ENCODE measurements at regions not wholly inside any gene's neighbourhood (a gene's known extent, or its start where the extent isn't known, plus 50 kb on each side); places are given as distances from the start of the nearest gene placed in this dataset.

GRCh38 chr12:98173773-98174427 lies 341.5 kb upstream of the TMPO start:
- no peaks in the 10 kb centered on the region for H3K36me3 ChIP-seq
- TF ChIP-seq CTCF (IDR thresholded peaks at IDR 0.05) = no peak
- H3K9me3 ChIP-seq = no peaks in the 10 kb centered on the region
- no peak overlapping the region for H3K4me3 ChIP-seq
- no peak overlapping the region for H3K27ac ChIP-seq
- DNase-seq = no peak
- no peaks in the 10 kb centered on the region for H3K4me1 ChIP-seq
- H3K27me3 ChIP-seq = no peaks in the 10 kb centered on the region
- intact Hi-C loops (cut with DNase I; ENCODE audit: low total_unique reads) = no loop called here

- no peak for DNase-seq
- intact Hi-C loops (cut with DNase I; ENCODE audit: low total_unique reads) = no loop called here
- Histone ChIP-seq H3K27ac (no peak overlapping the region), H3K4me3 (no peak overlapping the region), H3K4me1 (no peaks in the 10 kb centered on the region), H3K27me3 (no peaks in the 10 kb centered on the region), H3K36me3 (no peaks in the 10 kb centered on the region), H3K9me3 (no peaks in the 10 kb centered on the region)
- no peak for TF ChIP-seq CTCF (IDR thresholded peaks at IDR 0.05)
These were observed 341.0 kb upstream of the TMPO start for GRCh38 chr12:98174428-98174809.

- Histone ChIP-seq H3K9me3 (no peaks in the 10 kb centered on the region), H3K27ac (no peak overlapping the region), H3K4me1 (no peaks in the 10 kb centered on the region), H3K27me3 (no peaks in the 10 kb centered on the region), H3K4me3 (no peak overlapping the region), H3K36me3 (no peaks in the 10 kb centered on the region)
- DNase-seq = no peak
- TF ChIP-seq CTCF (IDR thresholded peaks at IDR 0.05) = no peak
- intact Hi-C loops (cut with DNase I; ENCODE audit: low total_unique reads) = no loop called here
These were observed 337.3 kb upstream of the TMPO start for GRCh38 chr12:98178126-98178525.

GRCh38 chr12:98179151-98179550 lies 336.2 kb upstream of the TMPO start:
- TF ChIP-seq CTCF (IDR thresholded peaks at IDR 0.05) = no peak
- intact Hi-C loops (cut with DNase I; ENCODE audit: low total_unique reads) = no loop called here
- H3K4me3 ChIP-seq = no peak overlapping the region
- DNase-seq = no peak
- no peaks in the 10 kb centered on the region for H3K4me1 ChIP-seq
- no peaks in the 10 kb centered on the region for H3K9me3 ChIP-seq
- no peaks in the 10 kb centered on the region for H3K36me3 ChIP-seq
- H3K27me3 ChIP-seq = no peaks in the 10 kb centered on the region
- no peak overlapping the region for H3K27ac ChIP-seq

GRCh38 chr12:98180603-98181002 lies 334.8 kb upstream of the TMPO start:
- DNase-seq = no peak
- TF ChIP-seq CTCF (IDR thresholded peaks at IDR 0.05) = no peak
- H3K4me3 ChIP-seq = no peak overlapping the region
- H3K27me3 ChIP-seq = no peaks in the 10 kb centered on the region
- intact Hi-C loops (cut with DNase I; ENCODE audit: low total_unique reads) = no loop called here
- H3K27ac ChIP-seq = no peak overlapping the region
- no peaks in the 10 kb centered on the region for H3K9me3 ChIP-seq
- H3K4me1 ChIP-seq = no peaks in the 10 kb centered on the region
- H3K36me3 ChIP-seq = no peaks in the 10 kb centered on the region

- TF ChIP-seq CTCF (IDR thresholded peaks at IDR 0.05) = no peak
- H3K9me3 ChIP-seq = no peaks in the 10 kb centered on the region
- no peaks in the 10 kb centered on the region for H3K27me3 ChIP-seq
- H3K4me3 ChIP-seq = no peak overlapping the region
- H3K36me3 ChIP-seq = no peaks in the 10 kb centered on the region
- intact Hi-C loops (cut with DNase I; ENCODE audit: low total_unique reads) = no loop called here
- no peak overlapping the region for H3K27ac ChIP-seq
- no peak for DNase-seq
- H3K4me1 ChIP-seq = no peaks in the 10 kb centered on the region
These were observed 332.6 kb upstream of the TMPO start for GRCh38 chr12:98182821-98183220.

Measured in tibial artery (tissue), 4 donors.